Body of pancreas (tissue), 4 donors: ENCODE measurements at regions not wholly inside any gene's neighbourhood (a gene's known extent, or its start where the extent isn't known, plus 50 kb on each side); places are given as distances from the start of the nearest gene placed in this dataset.

Source experiments
- POLR2A ChIP-seq, 3 donors: fragments of 450-650 bp; IDR thresholded peaks; one replicate each; pipeline ENCODE4 v1.6.1; 2016; ENCODE audit warnings: antibody characterized with exemption in 3 of 3, mild to moderate bottlenecking in 2 of 3
- TF ChIP-seq, protein P1 (sequence below), 7 experiments: fragments of 450-650 bp in 4 of 7; fragments of 200-600 bp in 3 of 7; sonication (generic) in 3 of 7; IDR thresholded peaks; one replicate each; pipeline ENCODE4 v1.5.1; 2016 to 2019; ENCODE audit warnings: antibody characterized with exemption in 7 of 7

DNA sequence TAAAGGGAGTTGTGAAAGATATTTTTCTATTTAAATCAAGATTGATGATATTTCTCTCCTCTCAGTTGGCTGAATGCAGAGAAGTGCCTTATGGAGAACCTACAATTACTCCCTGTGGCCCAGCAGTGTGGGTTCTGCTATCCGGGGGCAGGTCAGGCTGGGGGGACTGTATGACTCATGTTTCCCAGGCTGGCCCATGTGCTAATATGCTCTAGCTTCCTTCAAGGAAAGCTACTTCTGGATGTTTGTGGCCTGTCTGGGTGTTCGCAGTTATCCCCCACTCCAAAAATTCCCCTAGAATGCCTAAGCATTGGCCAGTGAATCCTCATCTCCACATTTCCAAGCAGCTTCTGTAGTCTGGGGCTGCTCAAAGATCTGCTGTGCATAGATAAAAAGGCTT, 58.9 kb upstream of the SPP1 start:
- TF ChIP-seq, protein P1, sequence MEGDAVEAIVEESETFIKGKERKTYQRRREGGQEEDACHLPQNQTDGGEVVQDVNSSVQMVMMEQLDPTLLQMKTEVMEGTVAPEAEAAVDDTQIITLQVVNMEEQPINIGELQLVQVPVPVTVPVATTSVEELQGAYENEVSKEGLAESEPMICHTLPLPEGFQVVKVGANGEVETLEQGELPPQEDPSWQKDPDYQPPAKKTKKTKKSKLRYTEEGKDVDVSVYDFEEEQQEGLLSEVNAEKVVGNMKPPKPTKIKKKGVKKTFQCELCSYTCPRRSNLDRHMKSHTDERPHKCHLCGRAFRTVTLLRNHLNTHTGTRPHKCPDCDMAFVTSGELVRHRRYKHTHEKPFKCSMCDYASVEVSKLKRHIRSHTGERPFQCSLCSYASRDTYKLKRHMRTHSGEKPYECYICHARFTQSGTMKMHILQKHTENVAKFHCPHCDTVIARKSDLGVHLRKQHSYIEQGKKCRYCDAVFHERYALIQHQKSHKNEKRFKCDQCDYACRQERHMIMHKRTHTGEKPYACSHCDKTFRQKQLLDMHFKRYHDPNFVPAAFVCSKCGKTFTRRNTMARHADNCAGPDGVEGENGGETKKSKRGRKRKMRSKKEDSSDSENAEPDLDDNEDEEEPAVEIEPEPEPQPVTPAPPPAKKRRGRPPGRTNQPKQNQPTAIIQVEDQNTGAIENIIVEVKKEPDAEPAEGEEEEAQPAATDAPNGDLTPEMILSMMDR (IDR thresholded peaks at IDR 0.05) = no peak
- TF ChIP-seq POLR2A (IDR thresholded peaks at IDR 0.05) = no peak
